ENCODE measurements at regions not wholly inside any gene's neighbourhood (a gene's known extent, or its start where the extent isn't known, plus 50 kb on each side); places are given as distances from the start of the nearest gene placed in this dataset.

DNA sequence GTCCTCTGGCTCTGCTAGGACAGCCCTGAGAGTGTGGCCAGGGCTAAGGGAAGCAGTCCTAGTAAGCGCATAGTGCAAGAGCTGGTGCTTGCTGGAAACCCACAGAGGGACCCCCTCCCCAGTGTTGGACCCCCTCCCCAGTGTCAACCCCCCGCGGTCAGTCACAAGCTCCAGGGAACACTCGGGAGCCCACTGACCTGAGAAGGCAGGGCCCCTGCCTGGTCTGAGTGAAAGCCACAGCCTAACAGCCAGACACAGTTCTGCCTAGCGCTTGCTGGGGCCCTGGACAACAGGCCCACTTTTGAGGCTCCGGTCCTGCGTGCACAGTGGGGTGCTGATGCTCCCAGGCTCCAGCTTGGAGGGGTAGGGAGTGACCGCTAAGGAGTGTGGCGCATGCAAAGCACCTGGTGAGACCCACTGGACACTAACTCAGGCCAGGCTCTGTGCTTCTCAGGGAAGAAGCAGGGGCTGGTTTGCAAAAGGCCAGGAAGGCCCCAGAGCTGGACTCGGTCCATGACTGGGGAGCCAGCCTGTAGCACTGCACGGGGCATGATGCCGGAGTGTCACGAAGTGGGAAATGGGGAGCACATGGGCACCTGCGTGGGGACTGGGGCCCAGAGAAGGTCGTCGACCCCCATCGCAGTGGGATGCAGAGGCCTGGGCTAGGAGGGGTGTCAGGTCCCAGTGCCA lies 175.8 kb upstream of the PPP2R2D start:
- no peak for DNase-seq

DNA sequence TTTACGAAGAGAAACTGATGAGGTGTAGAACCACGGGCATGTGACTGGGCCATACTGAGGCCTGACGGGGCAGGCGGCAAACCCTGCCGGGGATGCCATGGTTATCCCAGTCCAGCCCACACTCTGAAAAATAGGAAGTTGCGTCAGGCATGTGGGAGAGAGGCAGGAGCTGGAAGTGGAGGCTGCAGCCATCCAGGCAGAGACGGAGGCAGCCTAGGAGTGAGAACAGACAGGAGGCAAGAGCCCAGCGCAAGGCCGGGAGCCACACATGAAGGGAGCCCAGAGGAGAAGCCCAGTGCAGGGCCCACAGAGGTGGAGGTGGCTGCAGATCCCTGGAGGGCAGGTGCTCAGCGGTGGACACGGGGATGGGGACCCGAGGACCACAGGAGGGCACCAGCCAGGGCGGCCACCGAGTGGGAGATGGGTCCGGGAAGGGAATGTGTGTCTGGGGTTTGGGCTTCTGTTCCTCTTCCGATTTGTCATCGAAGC lies 175.2 kb upstream of the PPP2R2D start:
- DNase-seq = no peak

DNA sequence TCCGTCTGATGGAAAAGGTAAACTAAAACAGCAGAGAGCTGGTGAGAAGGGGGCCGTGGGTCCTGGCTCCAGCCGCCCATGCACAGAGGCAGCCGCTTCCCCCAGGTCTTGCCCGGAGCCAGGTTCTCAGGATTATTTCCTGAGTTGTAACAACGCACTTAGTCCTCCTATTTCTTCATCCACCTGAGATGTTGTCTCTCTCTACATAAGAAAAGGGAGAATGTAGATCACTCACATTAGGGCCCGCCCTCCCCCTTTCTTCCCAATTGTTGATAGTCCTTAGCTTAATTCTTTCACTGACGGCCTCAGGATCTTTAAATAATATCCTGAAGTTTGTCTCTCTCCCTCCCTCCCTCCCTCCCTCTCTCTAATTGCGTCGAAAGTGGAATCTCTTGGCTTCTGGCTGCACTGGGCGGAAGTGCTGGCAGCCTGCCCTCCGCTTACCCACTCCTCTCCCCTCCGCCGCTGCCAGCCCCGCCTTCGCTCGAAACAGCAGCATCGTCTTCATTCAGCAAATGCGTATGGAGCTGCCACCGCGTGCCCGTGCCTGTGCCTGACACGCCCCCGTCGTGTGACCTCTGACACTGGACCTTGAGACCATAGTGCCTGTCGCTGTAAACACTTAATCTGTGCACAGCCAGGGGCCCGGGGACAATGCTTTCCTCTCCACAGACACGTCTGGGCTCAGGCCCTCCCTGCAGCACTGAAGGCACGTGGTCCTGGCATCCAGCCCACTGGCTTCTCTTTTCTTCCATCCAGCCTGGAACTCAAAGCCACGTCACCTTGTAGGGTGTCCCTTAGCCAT lies 174.5 kb upstream of the PPP2R2D start:
- DNase-seq = no peak

DNA sequence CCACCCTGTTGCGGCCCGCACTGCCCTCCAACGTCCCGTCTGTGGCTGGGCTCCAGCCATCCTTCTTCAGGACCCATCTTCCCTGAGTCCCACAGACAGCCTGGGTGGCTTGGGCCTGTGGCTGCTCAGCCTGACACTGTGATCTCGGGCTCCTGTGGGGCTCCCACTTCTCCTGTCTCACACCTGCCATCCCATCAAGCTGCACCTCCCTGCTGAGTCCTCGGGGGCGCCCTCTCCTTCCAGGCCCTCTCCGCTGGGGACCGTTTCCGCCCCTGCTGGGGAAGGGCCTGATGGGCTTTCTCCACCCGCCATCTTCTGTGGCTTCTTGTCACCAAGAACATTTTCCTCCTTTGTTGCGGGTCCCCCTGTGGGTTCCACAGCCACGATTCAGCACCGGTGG lies 173.8 kb upstream of the PPP2R2D start:
- no peak for DNase-seq

DNA sequence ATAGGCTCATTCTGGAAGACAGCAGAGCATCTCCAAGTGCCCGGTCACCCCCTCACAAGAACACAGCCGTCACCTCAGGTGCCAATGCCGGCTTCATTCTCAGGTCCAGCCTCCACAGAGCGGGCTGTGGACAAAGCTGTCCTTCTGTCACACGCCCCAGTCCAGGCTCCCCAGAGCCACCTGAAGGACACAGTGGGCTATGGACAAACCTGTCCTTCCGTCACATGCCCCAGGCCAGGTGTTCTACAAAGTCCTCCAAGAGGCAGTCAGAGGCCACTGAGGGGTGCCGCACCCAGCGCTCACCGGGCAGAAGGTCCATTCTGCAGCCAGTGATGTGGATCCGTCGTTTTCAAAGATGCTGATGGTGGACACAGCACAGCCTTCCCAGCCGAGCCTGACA lies 173.2 kb upstream of the PPP2R2D start:
- DNase-seq = no peak

DNA sequence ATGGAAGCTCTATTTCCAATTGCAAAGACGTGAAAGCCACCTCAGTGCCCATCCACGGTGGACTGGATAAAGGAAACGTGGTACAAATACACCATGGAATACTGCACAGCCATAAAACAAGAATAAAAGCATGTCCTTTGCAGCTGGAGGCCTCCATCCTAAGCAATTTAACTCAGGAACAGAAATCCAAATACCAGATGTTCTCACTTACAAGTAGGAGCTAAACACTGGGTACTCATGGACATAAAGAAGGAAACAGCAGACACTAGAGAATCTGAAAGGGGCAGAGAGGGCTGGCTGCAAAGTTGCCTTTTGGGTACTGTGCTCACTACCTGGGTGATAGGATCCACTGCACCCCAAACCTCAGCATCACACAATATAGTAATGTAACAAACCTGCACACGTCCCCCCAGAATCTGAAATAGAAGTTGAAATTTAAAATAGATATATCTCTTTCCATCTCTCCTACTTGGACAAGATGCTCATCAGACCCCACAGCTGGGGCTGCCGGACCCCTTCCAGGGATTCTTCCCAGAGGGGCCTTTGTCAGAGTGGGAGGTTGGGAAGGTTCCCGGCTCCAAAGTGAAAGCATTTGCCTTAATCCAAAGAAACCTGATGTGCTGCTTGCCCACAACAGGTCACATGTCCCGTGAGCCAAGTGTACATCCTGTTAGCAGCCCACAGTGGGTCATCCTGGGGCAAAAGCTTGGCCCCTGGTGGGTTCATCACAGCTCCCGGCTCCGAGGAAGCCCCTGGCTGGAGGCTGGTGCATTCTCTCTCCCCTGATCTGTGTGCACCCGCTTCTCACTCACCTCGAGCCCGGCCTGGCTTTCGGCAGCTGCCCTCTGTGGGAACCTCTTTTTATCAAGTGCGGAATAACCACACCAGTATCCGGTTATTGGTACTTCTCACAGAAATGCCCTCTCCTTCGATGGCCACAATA lies 172.3 kb upstream of the PPP2R2D start:
- DNase-seq = no peak

DNA sequence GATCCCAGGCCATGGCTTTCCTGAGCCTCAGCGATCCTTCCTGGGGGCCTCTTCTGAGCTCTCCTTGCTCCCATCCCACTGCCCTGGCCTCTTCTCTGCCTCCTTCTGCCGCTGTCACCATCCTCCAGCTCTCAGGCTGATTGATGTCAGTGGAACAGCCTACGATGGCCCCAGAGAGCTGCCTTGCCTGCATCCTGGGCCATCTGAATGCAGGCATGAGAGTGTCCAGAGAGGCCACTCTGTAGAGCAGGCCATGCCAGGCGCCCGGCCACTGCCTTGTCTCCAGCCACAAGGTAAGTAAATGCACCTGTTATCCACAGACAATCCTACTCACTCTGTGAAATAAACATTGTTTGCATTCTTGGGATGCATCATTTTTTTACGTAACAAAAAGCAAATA lies 171.4 kb upstream of the PPP2R2D start:
- no peak for DNase-seq

DNA sequence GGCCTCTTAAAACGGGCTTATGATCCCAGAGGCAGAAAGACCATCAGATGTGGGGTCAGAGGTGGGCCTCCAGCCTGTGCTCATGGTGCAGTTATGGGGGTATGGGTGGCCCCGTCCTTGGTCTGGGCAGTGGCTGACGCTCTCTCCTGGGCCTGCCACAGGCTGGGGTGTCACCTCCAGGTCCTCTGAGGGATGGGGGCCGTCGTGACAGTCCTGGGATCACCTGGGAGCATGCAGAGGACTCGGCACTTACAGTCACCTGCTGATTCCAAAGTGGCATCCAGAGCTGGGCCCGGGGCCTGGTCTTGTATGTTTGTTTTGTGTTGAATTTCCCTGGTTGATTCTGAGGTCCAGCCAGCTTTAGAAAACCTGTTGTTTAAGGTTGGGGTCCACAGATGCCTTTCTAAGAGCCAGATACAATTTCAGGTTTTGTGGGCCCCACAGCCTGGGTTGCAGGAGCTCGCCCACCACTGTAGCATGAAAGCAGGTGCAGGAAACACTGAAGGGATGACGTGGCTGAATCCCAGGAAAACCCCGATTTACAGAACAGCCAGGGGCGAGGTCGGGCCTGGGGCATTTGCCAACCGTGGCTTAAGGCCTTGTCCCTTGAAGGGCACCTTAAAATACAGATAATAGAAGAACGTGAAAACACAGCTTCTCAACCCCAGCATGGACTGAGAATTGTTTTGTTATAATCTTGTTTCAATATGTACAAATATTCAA lies 170.7 kb upstream of the PPP2R2D start:
- DNase-seq = no peak

DNA sequence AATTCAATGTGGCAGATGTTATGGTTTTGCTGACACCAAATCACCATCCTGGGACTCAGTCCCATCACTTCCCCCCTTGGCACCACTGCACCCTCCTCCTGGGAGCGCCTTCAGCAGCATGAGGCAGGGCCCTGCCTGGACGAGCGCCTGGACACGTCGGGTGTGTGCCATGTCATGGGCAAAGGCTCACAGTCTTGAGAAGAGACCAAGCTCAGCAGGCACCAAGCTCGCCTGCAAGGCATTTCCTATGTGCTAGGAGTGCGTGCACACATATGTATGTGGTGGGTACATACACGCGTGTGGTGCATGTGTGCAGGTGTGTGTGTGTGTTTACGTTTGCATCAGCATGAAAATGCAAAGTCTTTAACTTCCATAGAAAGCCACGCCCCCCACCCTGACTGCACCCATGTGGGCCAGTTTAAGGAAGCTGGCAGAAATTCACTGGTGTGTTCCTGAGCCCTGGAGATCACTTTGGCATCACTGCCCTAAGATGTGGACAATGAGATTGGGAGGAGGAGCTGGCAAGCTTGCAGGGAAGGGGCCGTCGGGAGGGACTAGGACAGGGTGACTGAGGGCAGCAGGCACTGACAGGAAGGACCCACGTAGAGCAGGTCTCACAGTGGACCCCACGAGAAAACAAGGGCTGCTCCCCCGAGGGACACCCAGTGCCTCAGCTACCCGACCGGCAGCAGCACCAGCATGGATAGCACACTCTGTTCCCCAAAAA lies 169.9 kb upstream of the PPP2R2D start:
- no peak for DNase-seq

DNA sequence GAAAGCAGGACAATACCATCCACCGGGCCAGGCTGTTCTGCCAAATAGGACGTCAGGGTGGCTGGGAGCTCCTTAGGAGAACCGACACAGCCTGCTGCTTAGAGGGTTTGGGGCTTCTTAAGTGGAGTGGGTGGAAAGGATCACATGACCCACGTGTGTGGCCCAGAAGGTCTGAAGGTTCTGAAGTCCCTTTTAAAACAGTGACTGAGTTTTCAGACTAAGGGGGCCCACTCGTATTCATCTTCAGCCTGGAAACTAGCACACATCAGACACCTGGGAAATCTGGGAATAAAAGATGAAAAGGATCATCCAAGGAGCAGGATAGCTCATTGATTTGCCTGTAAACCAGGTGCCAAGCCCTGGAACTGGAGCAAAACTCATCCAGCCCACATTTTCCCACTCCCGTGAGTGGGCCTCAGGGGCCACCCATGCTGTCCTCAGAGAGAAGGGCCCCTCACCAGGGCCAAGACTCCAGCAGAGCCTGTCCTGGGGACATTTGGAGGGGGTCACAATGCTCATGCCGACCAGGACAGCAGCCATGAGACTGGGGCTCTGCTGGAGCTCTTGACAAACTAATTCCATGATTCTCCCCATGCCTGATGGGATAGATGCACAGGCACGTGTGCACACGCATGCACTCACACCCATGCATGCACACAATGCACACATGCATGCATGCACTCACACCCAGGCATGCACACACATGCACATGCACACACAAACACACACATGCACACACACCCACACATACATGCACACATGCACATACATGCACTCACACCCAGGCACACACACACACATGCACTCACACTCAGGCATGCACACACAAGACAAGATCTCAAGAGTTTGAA lies 168.8 kb upstream of the PPP2R2D start:
- no peak for DNase-seq

DNA sequence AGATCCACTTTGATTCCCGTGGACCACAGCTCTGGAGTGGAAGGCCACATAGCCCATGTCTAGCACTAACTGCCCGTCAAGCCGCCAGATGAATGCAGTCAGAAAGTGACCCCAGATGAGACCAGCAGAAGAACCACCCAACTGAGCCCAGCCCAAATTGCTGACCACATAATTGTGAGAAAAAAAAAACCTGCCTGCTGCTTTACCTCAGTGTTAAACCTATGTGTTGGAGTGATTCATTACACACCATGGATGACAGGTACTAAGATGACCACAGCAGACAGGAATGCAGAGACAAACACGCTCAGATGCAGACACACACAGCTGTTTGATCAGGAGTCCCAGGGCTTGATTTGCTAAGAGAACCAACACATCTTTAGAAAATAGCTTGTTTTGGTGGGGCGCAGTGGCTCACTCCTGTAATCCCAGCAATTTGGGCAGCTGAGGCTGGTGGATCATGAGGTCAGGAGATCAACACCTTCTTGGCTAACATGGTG lies 168.1 kb upstream of the PPP2R2D start:
- no peak for DNase-seq

DNA sequence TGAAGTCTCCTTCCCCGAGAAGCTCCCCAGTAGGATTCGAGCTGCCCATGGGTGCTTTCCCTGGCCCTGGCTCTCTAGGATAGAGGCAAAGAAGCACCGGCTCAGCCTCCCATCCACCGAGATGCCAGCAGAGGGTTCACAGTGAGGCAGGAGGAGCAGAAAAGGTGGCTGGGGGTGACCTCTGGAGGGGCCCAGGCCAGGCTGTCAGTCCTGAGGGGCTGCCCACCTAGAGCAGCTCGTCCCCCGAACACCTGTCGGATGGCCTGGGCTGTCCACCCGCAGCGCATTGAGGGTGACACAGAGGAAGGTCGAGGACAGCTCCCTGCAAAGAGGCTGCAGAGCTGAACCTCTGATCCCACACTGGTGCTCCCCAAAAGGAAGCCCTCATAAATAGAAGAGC lies 167.2 kb upstream of the PPP2R2D start:
- DNase-seq = no peak

DNA sequence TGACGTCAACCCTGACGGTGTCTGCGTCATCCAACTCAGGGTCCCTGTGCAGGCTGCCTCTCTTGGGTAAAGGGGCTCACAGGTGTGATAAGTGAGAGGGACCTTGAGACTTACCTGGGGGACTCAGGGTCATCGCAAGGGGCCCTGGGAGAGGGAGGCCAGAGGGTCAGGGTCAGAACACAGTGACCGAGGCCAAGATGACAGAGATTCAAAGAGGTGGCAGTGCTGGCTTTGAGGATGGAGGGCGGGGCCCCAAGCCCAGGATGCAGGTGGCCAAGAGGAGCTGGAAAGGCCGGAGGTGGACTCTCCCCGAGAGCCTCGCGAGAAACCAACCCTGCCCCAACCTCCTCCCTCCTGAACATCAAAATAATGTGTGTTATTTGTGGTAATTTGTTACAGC lies 165.2 kb upstream of the PPP2R2D start:
- no peak for DNase-seq

DNA sequence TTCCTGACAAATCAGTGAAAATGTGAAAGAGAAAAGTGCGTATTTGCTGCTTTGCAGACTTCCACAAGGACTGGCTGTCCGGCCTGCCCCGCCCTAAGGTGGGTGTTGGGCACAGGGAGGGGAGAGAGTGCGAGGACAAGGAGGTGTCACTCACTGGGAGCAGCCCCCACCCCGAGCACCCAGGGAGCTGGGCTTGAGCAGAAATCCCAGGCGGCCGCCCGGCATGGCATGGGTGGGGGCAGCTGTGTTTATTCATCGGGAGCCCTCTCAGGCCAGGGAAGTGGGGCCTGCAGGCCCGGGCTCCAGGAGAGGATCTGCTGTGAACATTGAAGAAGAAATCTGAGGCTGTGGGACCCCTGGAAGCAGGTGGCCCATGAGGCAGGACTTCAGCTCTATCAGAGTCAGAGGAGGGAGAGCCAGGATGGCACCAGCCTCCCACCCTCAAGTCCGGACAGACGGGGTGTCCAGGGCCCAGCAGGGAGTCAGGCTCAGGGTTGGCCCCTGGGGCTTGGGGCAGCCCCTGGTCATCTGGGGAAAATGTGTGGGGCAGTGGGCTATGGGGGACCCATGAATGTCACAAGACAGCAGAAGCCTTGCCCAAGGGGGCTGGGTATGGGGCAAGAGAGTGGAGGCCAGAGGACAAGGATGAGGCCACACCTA lies 164.4 kb upstream of the PPP2R2D start:
- no peak for DNase-seq

DNA sequence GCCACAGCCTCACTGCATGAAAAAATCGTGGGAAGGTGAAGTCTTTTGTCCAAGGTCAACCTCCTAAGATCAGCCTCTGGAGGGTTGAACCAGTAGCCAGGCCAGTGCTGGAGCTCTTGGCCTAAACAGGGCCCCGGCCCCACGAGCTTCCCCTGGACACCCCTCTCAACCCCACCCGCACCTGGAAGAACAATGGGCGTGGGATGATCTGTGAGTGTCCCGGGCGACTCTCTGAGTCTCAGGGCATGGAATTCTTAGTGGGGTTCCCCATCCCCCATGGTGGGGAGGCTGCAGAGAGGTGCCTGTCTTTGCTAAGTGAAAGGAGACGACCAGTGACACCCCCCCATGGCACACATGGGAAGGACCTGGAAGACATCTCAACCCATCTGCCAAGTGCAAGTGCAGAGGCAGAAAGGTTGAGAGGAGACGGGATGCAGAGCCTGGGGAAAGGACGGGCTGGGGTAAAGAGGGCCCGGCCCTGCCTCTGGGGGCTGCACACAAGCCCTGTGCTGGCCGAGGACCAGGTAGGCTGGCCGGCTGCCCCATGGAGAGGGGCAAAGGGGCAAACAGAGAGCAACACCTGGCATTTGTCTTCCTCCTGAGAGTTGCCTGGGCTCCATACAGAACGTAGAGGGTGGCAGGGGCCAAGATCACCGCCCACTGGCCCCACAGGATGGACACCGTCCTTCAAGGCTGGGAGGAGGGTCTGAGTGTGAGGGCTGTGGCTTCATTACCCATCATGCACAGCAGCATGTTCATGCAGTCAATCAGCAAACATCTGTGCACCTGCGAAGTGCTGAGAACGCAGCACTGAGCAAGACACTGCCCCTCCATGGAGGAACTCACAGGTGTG lies 163.0 kb upstream of the PPP2R2D start:
- DNase-seq = no peak

DNA sequence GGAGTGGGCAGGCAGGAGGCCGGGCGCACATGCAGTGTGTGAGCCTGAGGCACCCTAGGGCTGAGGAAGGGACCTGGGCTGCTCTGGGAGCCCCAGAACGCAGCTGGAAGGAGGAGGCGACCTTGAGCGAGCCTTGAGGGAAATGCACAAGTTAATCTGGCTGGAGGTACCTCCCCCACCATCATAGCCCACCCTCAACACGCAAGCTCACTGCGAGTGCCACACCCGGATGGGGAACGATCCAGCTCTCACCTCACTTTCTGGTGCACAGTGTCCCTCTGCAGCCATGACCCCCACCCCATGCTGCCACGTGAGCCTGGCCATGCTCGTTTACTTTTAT lies 162.4 kb upstream of the PPP2R2D start:
- DNase-seq = no peak

DNA sequence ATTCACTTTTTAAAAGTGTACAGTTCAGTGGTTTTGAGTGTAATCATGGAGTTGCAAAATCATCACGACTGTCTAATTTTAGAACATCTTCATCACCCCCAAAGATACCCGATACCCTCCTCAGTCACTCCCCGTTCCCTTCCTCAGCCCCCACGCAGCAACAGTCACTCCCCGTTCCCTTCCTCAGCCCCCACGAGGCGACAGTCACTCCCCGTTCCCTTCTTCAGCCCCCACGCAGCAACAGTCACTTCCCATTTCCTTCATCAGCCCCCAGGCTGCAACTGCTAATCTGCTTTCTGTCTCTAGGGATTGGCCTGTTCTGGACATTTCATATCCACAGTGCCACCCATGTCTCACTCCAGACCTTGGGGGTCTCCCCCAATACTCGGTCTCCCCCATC lies 161.6 kb upstream of the PPP2R2D start:
- DNase-seq = no peak

DNA sequence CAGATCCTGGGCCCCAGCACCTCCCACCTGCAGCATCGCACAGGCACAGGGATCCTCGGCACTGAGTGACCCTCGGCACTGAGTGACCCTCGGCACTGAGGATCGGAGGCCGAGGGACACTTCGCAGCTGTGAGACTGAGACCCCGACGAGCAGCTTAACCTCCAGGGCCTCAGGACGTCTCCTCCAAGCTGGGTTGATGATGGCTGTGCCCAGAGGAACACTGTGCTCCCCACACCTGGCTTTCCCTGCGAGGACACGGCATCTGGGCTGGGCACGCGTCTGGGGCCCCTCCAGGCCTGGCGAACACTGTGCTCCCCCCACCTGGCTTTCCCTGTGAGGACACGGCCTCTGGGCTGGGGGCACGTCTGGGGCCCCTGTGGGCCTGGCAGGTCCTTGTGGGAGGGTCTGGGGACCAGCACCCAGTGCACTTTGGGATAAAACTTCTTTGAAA lies 158.3 kb upstream of the PPP2R2D start:
- DNase-seq = no peak
